Mucosa of rectum (tissue), 2 donors: ENCODE measurements at regions not wholly inside any gene's neighbourhood (a gene's known extent, or its start where the extent isn't known, plus 50 kb on each side); places are given as distances from the start of the nearest gene placed in this dataset.
A peak's percentile ranks its signal among the peaks of the same experiment; 100 is the strongest.

Source experiments
- H3K27ac ChIP-seq, 2 donors: one replicate each; pipeline ENCODE4 v1.7.0; 2013; ENCODE audit warnings: inconsistent platforms in 2 of 2, low read depth in 2 of 2, low read length in 2 of 2
- H3K27me3 ChIP-seq, 2 donors: one replicate each; pipeline ENCODE4 v1.7.0; 2013; ENCODE audit warnings: low read length in 2 of 2; ENCODE audit not compliant: control insufficient read depth in 2 of 2, insufficient read depth in 2 of 2
- H3K36me3 ChIP-seq, 2 donors: one replicate each; pipeline ENCODE4 v1.7.0; 2013; ENCODE audit warnings: low read length in 2 of 2; ENCODE audit not compliant: control insufficient read depth in 2 of 2, insufficient read depth in 2 of 2
- H3K4me1 ChIP-seq, 2 donors: one replicate each; pipeline ENCODE4 v1.7.0; 2013; ENCODE audit warnings: low read length in 2 of 2, mild to moderate bottlenecking in 1 of 2; ENCODE audit not compliant: control insufficient read depth in 2 of 2, insufficient read depth in 2 of 2
- H3K4me3 ChIP-seq, 2 donors: one replicate each; pipeline ENCODE4 v1.7.0; 2013; ENCODE audit warnings: low read length in 2 of 2
- H3K9ac ChIP-seq, 2 donors: one replicate each; pipeline ENCODE4 v1.7.0; 2013; ENCODE audit warnings: low read length in 2 of 2, low read depth in 1 of 2, mild to moderate bottlenecking in 1 of 2
- H3K9me3 ChIP-seq, 2 donors: one replicate each; pipeline ENCODE4 v1.7.0; 2013; ENCODE audit warnings: low read length in 2 of 2; ENCODE audit not compliant: control insufficient read depth in 2 of 2
- donor health status: healthy.
- donor health status: Normal muscosa, but diverticular disease.

GRCh38 chr7:41027428-41028115, 675.3 kb downstream of the INHBA start:
- H3K27me3 ChIP-seq, result no peaks in the 10 kb centered on the region
- H3K9me3 ChIP-seq, result no peaks in the 10 kb centered on the region
- no peak overlapping the region for H3K4me3 ChIP-seq
- H3K27ac ChIP-seq, result no peak overlapping the region
- no peaks in the 10 kb centered on the region for H3K36me3 ChIP-seq
- H3K4me1 ChIP-seq, result no peaks in the 10 kb centered on the region
- H3K9ac ChIP-seq, result no peak overlapping the region

GRCh38 chr7:41024126-41024525, 678.8 kb downstream of the INHBA start:
- Histone ChIP-seq H3K9me3 (no peaks in the 10 kb centered on the region), H3K4me3 (no peak overlapping the region), H3K27ac (no peak overlapping the region), H3K9ac (no peak overlapping the region), H3K27me3 (no peaks in the 10 kb centered on the region), H3K4me1 (no peaks in the 10 kb centered on the region), H3K36me3 (no peaks in the 10 kb centered on the region)

GRCh38 chr7:41020056-41020455, 682.8 kb downstream of the INHBA start:
- no peak overlapping the region for H3K27ac ChIP-seq
- no peaks in the 10 kb centered on the region for H3K4me1 ChIP-seq
- H3K9ac ChIP-seq, result no peak overlapping the region
- no peak overlapping the region for H3K4me3 ChIP-seq
- H3K9me3 ChIP-seq, result no peaks in the 10 kb centered on the region
- H3K36me3 ChIP-seq, result no peaks in the 10 kb centered on the region
- H3K27me3 ChIP-seq, result no peaks in the 10 kb centered on the region

GRCh38 chr7:41013117-41013516, 689.8 kb downstream of the INHBA start:
- Histone ChIP-seq H3K4me1 (no peaks in the 10 kb centered on the region), H3K9ac (no peak overlapping the region), H3K4me3 (no peak overlapping the region), H3K36me3 (no peaks in the 10 kb centered on the region), H3K9me3 (no peaks in the 10 kb centered on the region), H3K27ac (no peak overlapping the region), H3K27me3 (no peaks in the 10 kb centered on the region)

- no peaks in the 10 kb centered on the region for H3K36me3 ChIP-seq
- H3K4me3 ChIP-seq, result no peak overlapping the region
- no peak overlapping the region for H3K27ac ChIP-seq
- no peaks in the 10 kb centered on the region for H3K9me3 ChIP-seq
- no peaks in the 10 kb centered on the region for H3K27me3 ChIP-seq
- H3K4me1 ChIP-seq, result no peaks in the 10 kb centered on the region
- no peak overlapping the region for H3K9ac ChIP-seq
Observed at GRCh38 chr7:41012041-41012440, 690.8 kb downstream of the INHBA start.

- Histone ChIP-seq H3K9me3 (no peaks in the 10 kb centered on the region), H3K27me3 (no peaks in the 10 kb centered on the region), H3K4me1 (no peaks in the 10 kb centered on the region), H3K27ac (peak overlapping the region in 1 of 2 donors; percentile 20), H3K36me3 (no peaks in the 10 kb centered on the region), H3K9ac (no peak overlapping the region), H3K4me3 (no peak overlapping the region)
Observed at GRCh38 chr7:41010967-41011366, 691.9 kb downstream of the INHBA start.

- H3K27me3 ChIP-seq, result no peaks in the 10 kb centered on the region
- H3K9ac ChIP-seq, result no peak overlapping the region
- no peaks in the 10 kb centered on the region for H3K36me3 ChIP-seq
- no peaks in the 10 kb centered on the region for H3K4me1 ChIP-seq
- peak overlapping the region in 1 of 2 donors; percentile 20 for H3K27ac ChIP-seq
- no peaks in the 10 kb centered on the region for H3K9me3 ChIP-seq
- no peak overlapping the region for H3K4me3 ChIP-seq
Observed at GRCh38 chr7:41010418-41010817, 692.5 kb downstream of the INHBA start.

- Histone ChIP-seq H3K9ac (no peak overlapping the region), H3K27ac (no peak overlapping the region), H3K4me1 (no peaks in the 10 kb centered on the region), H3K4me3 (no peak overlapping the region), H3K9me3 (no peaks in the 10 kb centered on the region), H3K27me3 (no peaks in the 10 kb centered on the region), H3K36me3 (no peaks in the 10 kb centered on the region)
Observed at GRCh38 chr7:41007811-41008210, 695.1 kb downstream of the INHBA start.

GRCh38 chr7:41007351-41007751, 695.5 kb downstream of the INHBA start:
- H3K36me3 ChIP-seq, result no peaks in the 10 kb centered on the region
- no peaks in the 10 kb centered on the region for H3K27me3 ChIP-seq
- H3K4me3 ChIP-seq, result no peak overlapping the region
- H3K27ac ChIP-seq, result no peak overlapping the region
- H3K9ac ChIP-seq, result no peak overlapping the region
- no peaks in the 10 kb centered on the region for H3K4me1 ChIP-seq
- no peaks in the 10 kb centered on the region for H3K9me3 ChIP-seq

- Histone ChIP-seq H3K36me3 (no peaks in the 10 kb centered on the region), H3K4me3 (no peak overlapping the region), H3K27me3 (no peaks in the 10 kb centered on the region), H3K9me3 (no peaks in the 10 kb centered on the region), H3K9ac (no peak overlapping the region), H3K4me1 (no peaks in the 10 kb centered on the region), H3K27ac (no peak overlapping the region)
Observed at GRCh38 chr7:41006306-41006995, 696.4 kb downstream of the INHBA start.
